Mesenchymal stem cell (in vitro differentiated cells and primary cell): ENCODE measurements at regions not wholly inside any gene's neighbourhood (a gene's known extent, or its start where the extent isn't known, plus 50 kb on each side); places are given as distances from the start of the nearest gene placed in this dataset.

Source experiments
- DNase-seq: peaks from one replicate; pipeline ENCODE4 v3.0.0-alpha.2; 2013
- H2AFZ ChIP-seq: one replicate; pipeline ENCODE4 v1.6.1; 2013; ENCODE audit warnings: low read depth, mild to moderate bottlenecking, control low read depth, inconsistent platforms, low read length, moderate library complexity
- H2AK5ac ChIP-seq: 2 replicates; pipeline ENCODE4 v1.6.1; 2013; ENCODE audit warnings: low read length, moderate library complexity, mild to moderate bottlenecking, inconsistent platforms; ENCODE audit not compliant: severe bottlenecking
- H2BK120ac ChIP-seq: one replicate; pipeline ENCODE4 v1.6.1; 2013; ENCODE audit warnings: low read depth, mild to moderate bottlenecking, inconsistent platforms, low read length, moderate library complexity
- H2BK12ac ChIP-seq, 2 experiments: one replicate each; pipeline ENCODE4 v1.6.1; 2013; ENCODE audit warnings: inconsistent platforms in 2 of 2, low read length in 2 of 2, mild to moderate bottlenecking in 2 of 2, moderate library complexity in 2 of 2, control low read depth in 1 of 2
- H2BK15ac ChIP-seq: one replicate; pipeline ENCODE4 v1.6.1; 2013; ENCODE audit warnings: mild to moderate bottlenecking, low read depth, inconsistent platforms; ENCODE audit not compliant: poor library complexity, severe bottlenecking
- H2BK5ac ChIP-seq: 2 replicates; pipeline ENCODE4 v1.6.1; 2013; ENCODE audit warnings: low read depth, mild to moderate bottlenecking, low read length, control low read depth, inconsistent platforms; ENCODE audit not compliant: poor library complexity, severe bottlenecking
- H3K14ac ChIP-seq, 2 experiments: one replicate each; pipeline ENCODE4 v1.6.1; 2013; ENCODE audit warnings: inconsistent platforms in 2 of 2, low read length in 2 of 2, control low read depth in 1 of 2, mild to moderate bottlenecking in 1 of 2, moderate library complexity in 1 of 2
- H3K18ac ChIP-seq, 2 experiments: one replicate each; pipeline ENCODE4 v1.6.1; 2013; ENCODE audit warnings: inconsistent platforms in 2 of 2, low read length in 2 of 2, control low read depth in 1 of 2, low read depth in 1 of 2, mild to moderate bottlenecking in 1 of 2
- H3K23ac ChIP-seq, 2 experiments: one replicate each; pipeline ENCODE4 v1.6.1; 2013; ENCODE audit warnings: inconsistent platforms in 2 of 2, low read length in 2 of 2, mild to moderate bottlenecking in 2 of 2, moderate library complexity in 2 of 2, control low read depth in 1 of 2
- H3K27ac ChIP-seq: 2 replicates; pipeline ENCODE4 v1.5.1; 2013; ENCODE audit warnings: mild to moderate bottlenecking, moderate library complexity, low read length, control low read depth, inconsistent platforms; ENCODE audit not compliant: poor library complexity, severe bottlenecking
- H3K27me3 ChIP-seq, 2 experiments: 2 replicates each; pipeline versions ENCODE4 v1.6.1 to v1.7.0; 2013; ENCODE audit warnings: low read length in 2 of 2, mild to moderate bottlenecking in 2 of 2, moderate library complexity in 2 of 2, control low read depth in 1 of 2, inconsistent platforms in 1 of 2; ENCODE audit not compliant: control insufficient read depth in 1 of 2, insufficient read depth in 1 of 2
- H3K36me3 ChIP-seq, 2 experiments: 2 replicates each; pipeline versions ENCODE4 v1.6.1 to v1.7.0; 2013; ENCODE audit warnings: low read length in 2 of 2, control low read depth in 1 of 2, inconsistent platforms in 1 of 2, low read depth in 1 of 2, mild to moderate bottlenecking in 1 of 2; ENCODE audit not compliant: insufficient read depth in 2 of 2, control insufficient read depth in 1 of 2
- H3K4ac ChIP-seq, 2 experiments: one replicate each; pipeline ENCODE4 v1.6.1; 2013; ENCODE audit warnings: inconsistent platforms in 2 of 2, low read length in 2 of 2, mild to moderate bottlenecking in 2 of 2, moderate library complexity in 2 of 2, control low read depth in 1 of 2, low read depth in 1 of 2
- H3K4me1 ChIP-seq: 2 replicates; pipeline ENCODE4 v1.6.1; 2013; ENCODE audit warnings: low read depth, low read length, control low read depth; ENCODE audit not compliant: control insufficient read depth, insufficient read depth
- H3K4me2 ChIP-seq: 2 replicates; pipeline ENCODE4 v1.6.1; 2013; ENCODE audit warnings: low read length, mild to moderate bottlenecking, inconsistent platforms; ENCODE audit not compliant: poor library complexity, severe bottlenecking
- H3K4me3 ChIP-seq, 2 experiments: 2 replicates each; pipeline versions ENCODE4 v1.5.1 to v1.7.0; 2013; ENCODE audit warnings: low read length in 2 of 2, mild to moderate bottlenecking in 2 of 2, control low read depth in 1 of 2, low read depth in 1 of 2; ENCODE audit not compliant: insufficient read depth in 1 of 2
- H3K79me1 ChIP-seq: replicated peaks from 2 replicates; pipeline ENCODE4 v1.6.1; 2013; ENCODE audit warnings: mild to moderate bottlenecking, control low read depth, low read length, inconsistent platforms; ENCODE audit not compliant: poor library complexity, severe bottlenecking
- H3K9ac ChIP-seq: 2 replicates; pipeline ENCODE4 v1.7.0; 2013; ENCODE audit warnings: mild to moderate bottlenecking, low read length, moderate library complexity
- H3K9me3 ChIP-seq: 2 replicates; pipeline ENCODE4 v1.7.0; 2013; ENCODE audit warnings: mild to moderate bottlenecking, low read length; ENCODE audit not compliant: control insufficient read depth
- H4K8ac ChIP-seq: one replicate; pipeline ENCODE4 v1.6.1; 2013; ENCODE audit warnings: inconsistent platforms, mild to moderate bottlenecking, low read length, moderate library complexity
- H4K91ac ChIP-seq: one replicate; pipeline ENCODE4 v1.6.1; 2013; ENCODE audit warnings: mild to moderate bottlenecking, low read length, inconsistent platforms
- WGBS: methylation state at CpG from one replicate; pipeline ENCODE4 v1.1.7; 2013; ENCODE audit warnings: mixed read lengths; 5-methylcytosine and 5-hydroxymethylcytosine counted together

DNA sequence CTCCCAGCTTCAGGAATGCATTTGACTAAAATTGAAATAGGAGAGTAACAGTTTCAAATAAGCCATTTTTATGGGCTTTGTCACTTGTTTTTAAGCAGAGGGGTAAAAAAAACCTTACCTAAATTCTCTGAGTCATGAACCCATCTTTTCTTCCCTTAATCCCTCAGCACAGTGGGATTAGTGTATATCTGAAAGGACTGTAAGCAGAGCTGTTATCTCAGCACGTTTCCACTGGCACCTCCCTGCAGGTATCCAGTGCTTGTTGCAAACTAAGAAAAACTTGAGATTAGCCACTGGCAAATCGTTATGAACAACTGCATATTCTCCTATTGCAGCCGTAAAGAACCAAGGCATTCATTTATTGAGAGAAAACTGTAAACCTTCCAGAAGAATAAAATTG lies 872.7 kb downstream of the EFNA5 start:
- no peak for DNase-seq
- H3K79me1 ChIP-seq = no peaks in the 10 kb centered on the region
- no peak overlapping the region for H2AFZ ChIP-seq
- H3K14ac ChIP-seq = no peak overlapping the region
- H3K4ac ChIP-seq = no peak overlapping the region
- H3K4me1 ChIP-seq = no peaks in the 10 kb centered on the region
- H3K23ac ChIP-seq = no peak overlapping the region
- no peak overlapping the region for H3K27ac ChIP-seq
- H4K8ac ChIP-seq = no peak overlapping the region
- H2BK5ac ChIP-seq = no peak overlapping the region
- H3K9ac ChIP-seq = no peak overlapping the region
- no peaks in the 10 kb centered on the region for H3K9me3 ChIP-seq
- H3K36me3 ChIP-seq = no peaks in the 10 kb centered on the region
- H3K4me2 ChIP-seq = no peak overlapping the region
- no peaks in the 10 kb centered on the region for H3K27me3 ChIP-seq
- no peak overlapping the region for H2BK12ac ChIP-seq
- no peak overlapping the region for H3K4me3 ChIP-seq
- no peak overlapping the region for H2BK120ac ChIP-seq
- no peak overlapping the region for H4K91ac ChIP-seq
- H3K18ac ChIP-seq = no peak overlapping the region
- 60% methylated on average over 2 of the region's 3 CpGs for WGBS
- no peak overlapping the region for H2AK5ac ChIP-seq
- H2BK15ac ChIP-seq = no peak overlapping the region

- no peak overlapping the region for H2AK5ac ChIP-seq
- H3K18ac ChIP-seq = no peak overlapping the region
- H3K4me2 ChIP-seq = no peak overlapping the region
- no peak overlapping the region for H3K9ac ChIP-seq
- H2BK5ac ChIP-seq = no peak overlapping the region
- no peak overlapping the region for H3K14ac ChIP-seq
- H3K27me3 ChIP-seq = no peaks in the 10 kb centered on the region
- H2BK12ac ChIP-seq = no peak overlapping the region
- H3K23ac ChIP-seq = no peak overlapping the region
- no peak overlapping the region for H2BK120ac ChIP-seq
- no peaks in the 10 kb centered on the region for H3K4me1 ChIP-seq
- DNase-seq = no peak
- H3K4me3 ChIP-seq = no peak overlapping the region
- no peak overlapping the region for H2BK15ac ChIP-seq
- H4K8ac ChIP-seq = no peak overlapping the region
- H3K9me3 ChIP-seq = no peaks in the 10 kb centered on the region
- no peak overlapping the region for H4K91ac ChIP-seq
- H3K79me1 ChIP-seq = no peaks in the 10 kb centered on the region
- H2AFZ ChIP-seq = no peak overlapping the region
- 87% methylated on average over 1 of the region's 3 CpGs for WGBS
- H3K27ac ChIP-seq = no peak overlapping the region
- H3K36me3 ChIP-seq = no peaks in the 10 kb centered on the region
- no peak overlapping the region for H3K4ac ChIP-seq
Measured at GRCh38 chr5:106796081-106796480, 874.7 kb downstream of the EFNA5 start.

DNA sequence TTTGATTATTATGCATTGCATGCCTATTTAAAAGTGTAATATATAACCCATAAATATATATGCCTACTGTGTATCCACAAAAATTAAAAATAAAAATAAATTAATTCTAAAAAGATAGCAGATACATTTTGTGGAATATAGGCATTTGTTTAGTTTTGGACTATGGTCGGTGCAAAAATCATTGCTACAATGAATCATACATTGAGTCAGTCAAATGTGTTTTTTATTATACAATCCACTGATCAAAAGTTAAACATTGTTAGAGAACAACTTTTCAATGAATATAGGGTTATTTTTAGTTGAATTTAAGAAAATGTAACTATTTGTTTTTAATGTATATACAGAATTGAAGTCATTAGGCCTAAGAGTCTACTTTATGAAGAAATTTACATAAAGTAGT lies 885.9 kb downstream of the EFNA5 start:
- H3K4ac ChIP-seq = no peak overlapping the region
- H3K79me1 ChIP-seq = no peaks in the 10 kb centered on the region
- H3K27ac ChIP-seq = no peak overlapping the region
- H3K36me3 ChIP-seq = no peaks in the 10 kb centered on the region
- DNase-seq = no peak
- no peak overlapping the region for H4K8ac ChIP-seq
- no peaks in the 10 kb centered on the region for H3K4me1 ChIP-seq
- H3K4me2 ChIP-seq = no peak overlapping the region
- H3K18ac ChIP-seq = no peak overlapping the region
- no peak overlapping the region for H2AK5ac ChIP-seq
- H4K91ac ChIP-seq = no peak overlapping the region
- H2BK12ac ChIP-seq = no peak overlapping the region
- no peak overlapping the region for H3K23ac ChIP-seq
- H2BK120ac ChIP-seq = no peak overlapping the region
- H2AFZ ChIP-seq = no peak overlapping the region
- H2BK15ac ChIP-seq = no peak overlapping the region
- H3K9me3 ChIP-seq = no peaks in the 10 kb centered on the region
- no peak overlapping the region for H3K4me3 ChIP-seq
- no peaks in the 10 kb centered on the region for H3K27me3 ChIP-seq
- H3K9ac ChIP-seq = no peak overlapping the region
- no peak overlapping the region for H2BK5ac ChIP-seq
- no CpG with 5 or more reads among the region's 1 CpG for WGBS
- no peak overlapping the region for H3K14ac ChIP-seq

- no peak overlapping the region for H3K9ac ChIP-seq
- no peak for DNase-seq
- no peak overlapping the region for H2AFZ ChIP-seq
- no peaks in the 10 kb centered on the region for H3K79me1 ChIP-seq
- no peaks in the 10 kb centered on the region for H3K27me3 ChIP-seq
- H3K36me3 ChIP-seq = no peaks in the 10 kb centered on the region
- H2BK15ac ChIP-seq = peak overlapping the region; percentile 6
- no peak overlapping the region for H2AK5ac ChIP-seq
- H3K4me2 ChIP-seq = no peak overlapping the region
- no peak overlapping the region for H3K14ac ChIP-seq
- H3K9me3 ChIP-seq = peaks cover 6% of the 10 kb centered on the region
- no peak overlapping the region for H2BK12ac ChIP-seq
- no peak overlapping the region for H3K4me3 ChIP-seq
- no peak overlapping the region for H4K91ac ChIP-seq
- H3K18ac ChIP-seq = no peak overlapping the region
- no peak overlapping the region for H2BK5ac ChIP-seq
- H3K4ac ChIP-seq = no peak overlapping the region
- no peak overlapping the region for H2BK120ac ChIP-seq
- no peak overlapping the region for H4K8ac ChIP-seq
- H3K23ac ChIP-seq = no peak overlapping the region
- no peak overlapping the region for H3K27ac ChIP-seq
- no peaks in the 10 kb centered on the region for H3K4me1 ChIP-seq
- WGBS = 77% methylated on average over 2 of the region's 2 CpGs
Measured at GRCh38 chr5:106780355-106780754, 890.4 kb downstream of the EFNA5 start.
